OCI-LY7 (cell line): ENCODE measurements at regions not wholly inside any gene's neighbourhood (a gene's known extent, or its start where the extent isn't known, plus 50 kb on each side); places are given as distances from the start of the nearest gene placed in this dataset.

ENCODE experiments used
- BruUV-seq: library from RNA; stranded (reverse); fragments of 400-500 nt; replicated peaks from 2 replicates; lab custom pipeline; 2021; lab: Mats Ljungman, UMichigan
- CTCF ChIA-PET: fragments of 300-600 bp; sonication (Branson Sonifier 250); formaldehyde crosslinking; loops from one replicate; lab custom pipeline; 2022; ENCODE audit warnings: antibody characterized with exemption; ENCODE audit not compliant: unreplicated experiment; lab: Charles Lee
- POLR2A ChIA-PET: fragments of 300-600 bp; sonication (Branson Sonifier 250); formaldehyde crosslinking; loops from one replicate; lab custom pipeline; 2022; ENCODE audit warnings: antibody characterized with exemption; lab: Charles Lee
- DNase-seq: peaks from one replicate; pipeline ENCODE4 v3.0.0-alpha.2; 2015; ENCODE audit warnings: low spot score
- H2AFZ ChIP-seq: fragments of 200-600 bp; sonication (generic), shearing (Covaris generic); 2 replicates; pipeline ENCODE4 v1.6.1; 2014; ENCODE audit warnings: mild to moderate bottlenecking, antibody characterized with exemption, low read length, moderate library complexity
- H3K27ac ChIP-seq: fragments of 200-600 bp; sonication (generic); 2 replicates; pipeline ENCODE4 v1.5.1; 2014; ENCODE audit warnings: mixed run types, low read depth, mild to moderate bottlenecking, moderate library complexity, low read length, inconsistent platforms; ENCODE audit not compliant: poor library complexity, severe bottlenecking
- H3K36me3 ChIP-seq: fragments of 200-600 bp; sonication (generic); 2 replicates; pipeline ENCODE4 v1.6.1; 2014; ENCODE audit warnings: mild to moderate bottlenecking, antibody characterized with exemption, low read length, moderate library complexity, mixed read lengths; ENCODE audit not compliant: insufficient read depth
- H3K4me1 ChIP-seq: fragments of 200-600 bp; sonication (generic); 2 replicates; pipeline ENCODE4 v1.5.1; 2014; ENCODE audit warnings: mild to moderate bottlenecking, low read length; ENCODE audit not compliant: insufficient read depth, poor library complexity, severe bottlenecking
- H3K4me2 ChIP-seq: fragments of 200-600 bp; sonication (generic); 2 replicates; pipeline ENCODE4 v1.6.1; 2014; ENCODE audit warnings: mild to moderate bottlenecking, low read length
- H3K4me3 ChIP-seq: fragments of 200-600 bp; sonication (generic); 2 replicates; pipeline ENCODE4 v1.5.1; 2014; ENCODE audit warnings: mild to moderate bottlenecking, low read depth, low read length; ENCODE audit not compliant: poor library complexity, severe bottlenecking
- H3K79me2 ChIP-seq: fragments of 200-600 bp; sonication (generic); 2 replicates; pipeline ENCODE4 v1.6.1; 2016; ENCODE audit warnings: low read depth, mild to moderate bottlenecking, low read length, moderate library complexity, mixed read lengths; ENCODE audit not compliant: insufficient read depth
- H3K9me2 ChIP-seq: fragments of 200-600 bp; sonication (generic); 2 replicates; pipeline ENCODE4 v1.6.1; 2016; ENCODE audit warnings: mild to moderate bottlenecking, low read length, mixed read lengths; ENCODE audit not compliant: insufficient read depth
- H3K9me3 ChIP-seq: fragments of 200-600 bp; sonication (generic); 2 replicates; pipeline ENCODE4 v1.6.1; 2014; ENCODE audit warnings: mild to moderate bottlenecking, mixed run types, low read length, mixed read lengths
- H4K20me1 ChIP-seq: fragments of 200-600 bp; sonication (generic); 2 replicates; pipeline ENCODE4 v1.6.1; 2014; ENCODE audit warnings: mild to moderate bottlenecking, antibody characterized with exemption, low read length, moderate library complexity, mixed read lengths; ENCODE audit not compliant: insufficient read depth
- EZH2phosphoT487 ChIP-seq: fragments of 200-600 bp; sonication (generic); IDR thresholded peaks from 2 replicates; pipeline ENCODE4 v1.6.1; 2018; ENCODE audit warnings: low read depth, borderline replicate concordance, mild to moderate bottlenecking, mixed run types, antibody characterized with exemption, low read length, moderate library complexity, mixed read lengths
- intact Hi-C: fragments of 100-400 bp; cut with micrococcal nuclease; formaldehyde crosslinking; loops from one replicate; pipeline ENCODE4 v1.10.0; 2022; ENCODE audit not compliant: unreplicated experiment
- TF ChIP-seq, protein P1 (sequence below): fragments of 200-600 bp; sonication (generic); conservative IDR thresholded peaks from 2 replicates; pipeline ENCODE4 v1.5.1; 2014; ENCODE audit warnings: mild to moderate bottlenecking, antibody characterized with exemption, low read length, moderate library complexity, mixed read lengths

DNA sequence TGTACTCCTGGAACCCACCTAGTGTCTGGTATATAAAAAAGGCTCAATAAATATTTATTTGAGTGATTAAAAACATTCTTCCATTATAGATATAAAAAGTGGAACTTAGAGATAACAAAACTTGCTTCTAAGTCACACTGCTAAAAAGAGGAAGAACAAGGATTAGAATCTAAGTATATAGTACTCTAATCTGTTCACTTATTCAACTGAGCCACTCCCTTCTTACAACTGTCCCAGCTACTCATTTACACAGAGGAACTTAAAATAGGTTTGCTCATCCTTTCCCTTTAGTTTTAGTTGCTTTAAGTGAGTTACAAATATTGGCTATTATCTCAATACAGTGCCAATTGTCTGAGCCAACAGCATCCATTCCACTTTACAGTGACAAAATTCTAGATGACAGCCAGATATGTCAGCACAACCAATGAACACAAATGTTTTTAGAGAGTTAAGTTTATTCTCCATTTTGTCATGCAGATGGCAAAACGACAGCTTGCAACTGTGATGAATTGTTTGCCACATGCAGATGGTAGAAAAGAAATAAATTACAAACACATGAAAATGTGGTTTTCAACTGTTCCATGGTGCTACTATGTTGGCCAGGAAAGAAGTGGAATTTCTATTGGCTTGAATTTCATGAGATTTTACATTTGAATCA, 280.7 kb upstream of the ZC3H15 start:
- Histone ChIP-seq H3K4me1 (no peaks in the 10 kb centered on the region), H3K9me3 (no peaks in the 10 kb centered on the region), H2AFZ (no peak overlapping the region), H3K27ac (no peak overlapping the region), H3K9me2 (no peaks in the 10 kb centered on the region), H4K20me1 (no peaks in the 10 kb centered on the region), H3K4me2 (no peak overlapping the region), H3K4me3 (no peak overlapping the region), H3K79me2 (no peaks in the 10 kb centered on the region), H3K36me3 (no peaks in the 10 kb centered on the region)
- POLR2A ChIA-PET, result interaction anchor here (0.7 kb wide), 1 partner anchor 12 kb away, joined by 3 read pairs; no protein-coding TSS in a partner anchor
- intact Hi-C loops, result no loop called here
- BruUV-seq, result no TSS peak
- TF ChIP-seq, protein P1, sequence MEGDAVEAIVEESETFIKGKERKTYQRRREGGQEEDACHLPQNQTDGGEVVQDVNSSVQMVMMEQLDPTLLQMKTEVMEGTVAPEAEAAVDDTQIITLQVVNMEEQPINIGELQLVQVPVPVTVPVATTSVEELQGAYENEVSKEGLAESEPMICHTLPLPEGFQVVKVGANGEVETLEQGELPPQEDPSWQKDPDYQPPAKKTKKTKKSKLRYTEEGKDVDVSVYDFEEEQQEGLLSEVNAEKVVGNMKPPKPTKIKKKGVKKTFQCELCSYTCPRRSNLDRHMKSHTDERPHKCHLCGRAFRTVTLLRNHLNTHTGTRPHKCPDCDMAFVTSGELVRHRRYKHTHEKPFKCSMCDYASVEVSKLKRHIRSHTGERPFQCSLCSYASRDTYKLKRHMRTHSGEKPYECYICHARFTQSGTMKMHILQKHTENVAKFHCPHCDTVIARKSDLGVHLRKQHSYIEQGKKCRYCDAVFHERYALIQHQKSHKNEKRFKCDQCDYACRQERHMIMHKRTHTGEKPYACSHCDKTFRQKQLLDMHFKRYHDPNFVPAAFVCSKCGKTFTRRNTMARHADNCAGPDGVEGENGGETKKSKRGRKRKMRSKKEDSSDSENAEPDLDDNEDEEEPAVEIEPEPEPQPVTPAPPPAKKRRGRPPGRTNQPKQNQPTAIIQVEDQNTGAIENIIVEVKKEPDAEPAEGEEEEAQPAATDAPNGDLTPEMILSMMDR, result no peak
- TF ChIP-seq EZH2phosphoT487, result no peak
- CTCF ChIA-PET, result no interaction called here
- no peak for DNase-seq

- ChIA-PET CTCF (no interaction called here), POLR2A (no interaction called here)
- H3K9me3 ChIP-seq, result no peaks in the 10 kb centered on the region
- H2AFZ ChIP-seq, result no peak overlapping the region
- H3K27ac ChIP-seq, result no peak overlapping the region
- no peak overlapping the region for H3K4me3 ChIP-seq
- H3K9me2 ChIP-seq, result no peaks in the 10 kb centered on the region
- H4K20me1 ChIP-seq, result no peaks in the 10 kb centered on the region
- no peak overlapping the region for H3K4me2 ChIP-seq
- no peaks in the 10 kb centered on the region for H3K79me2 ChIP-seq
- H3K4me1 ChIP-seq, result no peaks in the 10 kb centered on the region
- DNase-seq, result no peak
- no TSS peak for BruUV-seq
- intact Hi-C loops, result loop anchor here (1.0 kb wide), 1 partner anchor 33 kb away; no protein-coding TSS in a partner anchor
- H3K36me3 ChIP-seq, result no peaks in the 10 kb centered on the region
- TF ChIP-seq EZH2phosphoT487, result no peak
- TF ChIP-seq, protein P1, result no peak
These were observed 276.5 kb upstream of the ZC3H15 start for GRCh38 chr2:186209532-186209931.

GRCh38 chr2:186220409-186220808, 265.7 kb upstream of the ZC3H15 start:
- Histone ChIP-seq H3K79me2 (no peaks in the 10 kb centered on the region), H3K9me3 (no peaks in the 10 kb centered on the region), H3K9me2 (no peaks in the 10 kb centered on the region), H3K27ac (no peak overlapping the region), H4K20me1 (no peaks in the 10 kb centered on the region), H3K4me1 (no peaks in the 10 kb centered on the region), H2AFZ (no peak overlapping the region), H3K4me2 (no peak overlapping the region), H3K36me3 (no peaks in the 10 kb centered on the region), H3K4me3 (no peak overlapping the region)
- POLR2A ChIA-PET, result no interaction called here
- intact Hi-C loops, result no loop called here
- no TSS peak for BruUV-seq
- CTCF ChIA-PET, result no interaction called here
- TF ChIP-seq EZH2phosphoT487, result no peak
- TF ChIP-seq, protein P1, result no peak
- no peak for DNase-seq
